Astrocyte (in vitro differentiated cells and primary cell): ENCODE measurements at regions not wholly inside any gene's neighbourhood (a gene's known extent, or its start where the extent isn't known, plus 50 kb on each side); places are given as distances from the start of the nearest gene placed in this dataset.

Experiments
- DNase-seq: peaks from one replicate; pipeline ENCODE4 v3.0.0-alpha.2; 2010; ENCODE audit warnings: low read depth
- FAIRE-seq: peaks from 2 replicates; lab custom pipeline; 2011; peaks lifted over from hg19 to GRCh38; lab: Jason Lieb, UNC
- H2AFZ ChIP-seq: 2 replicates; pipeline ENCODE4 v1.6.0; 2012; ENCODE audit warnings: low read depth, low read length, inconsistent platforms
- H3K27ac ChIP-seq: 2 replicates; pipeline ENCODE4 v1.5.1; 2011; ENCODE audit warnings: low read depth, low read length, inconsistent platforms
- H3K27me3 ChIP-seq: 2 replicates; pipeline ENCODE4 v1.6.0; 2011; ENCODE audit warnings: low read length, inconsistent platforms; ENCODE audit not compliant: insufficient read depth
- H3K36me3 ChIP-seq: 2 replicates; pipeline ENCODE4 v1.5.1; 2011; ENCODE audit warnings: low read length, inconsistent platforms; ENCODE audit not compliant: insufficient read depth
- H3K4me1 ChIP-seq: 2 replicates; pipeline ENCODE4 v1.5.1; 2011; ENCODE audit warnings: low read length, inconsistent platforms; ENCODE audit not compliant: insufficient read depth
- H3K4me2 ChIP-seq: 2 replicates; pipeline ENCODE4 v1.6.0; 2012; ENCODE audit warnings: low read length, inconsistent platforms
- H3K4me3 ChIP-seq: 2 replicates; pipeline ENCODE4 v1.5.1; 2011; ENCODE audit warnings: low read depth, mild to moderate bottlenecking, low read length, inconsistent platforms; ENCODE audit not compliant: insufficient read depth
- H3K79me2 ChIP-seq: 2 replicates; pipeline ENCODE4 v1.6.0; 2012; ENCODE audit warnings: mild to moderate bottlenecking, low read length, inconsistent platforms; ENCODE audit not compliant: insufficient read depth
- H3K9ac ChIP-seq: 2 replicates; pipeline ENCODE4 v1.6.0; 2012; ENCODE audit warnings: mild to moderate bottlenecking, low read length, inconsistent platforms
- H3K9me3 ChIP-seq: 2 replicates; pipeline ENCODE4 v1.5.1; 2012; ENCODE audit warnings: low read depth, mild to moderate bottlenecking, low read length, inconsistent platforms; ENCODE audit not compliant: insufficient read depth
- H4K20me1 ChIP-seq: 2 replicates; pipeline ENCODE4 v1.6.0; 2012; ENCODE audit warnings: low read length, inconsistent platforms; ENCODE audit not compliant: insufficient read depth
- H3K27ac Mint-ChIP-seq: one replicate; pipeline ENCODE4 v1.8.0; 2021; ENCODE audit warnings: mild to moderate bottlenecking, mixed read lengths; ENCODE audit not compliant: unreplicated experiment
- H3K27me3 Mint-ChIP-seq: one replicate; pipeline ENCODE4 v1.8.0; 2021; ENCODE audit warnings: low read depth, mixed read lengths; ENCODE audit not compliant: unreplicated experiment
- H3K36me3 Mint-ChIP-seq: one replicate; pipeline ENCODE4 v1.8.0; 2021; ENCODE audit warnings: low read depth, mixed read lengths; ENCODE audit not compliant: unreplicated experiment
- H3K4me1 Mint-ChIP-seq: one replicate; pipeline ENCODE4 v1.8.0; 2021; ENCODE audit warnings: low read depth, mixed read lengths; ENCODE audit not compliant: unreplicated experiment
- H3K4me3 Mint-ChIP-seq: one replicate; pipeline ENCODE4 v1.8.0; 2021; ENCODE audit warnings: mild to moderate bottlenecking, moderate library complexity, mixed read lengths; ENCODE audit not compliant: unreplicated experiment
- H3K9me3 Mint-ChIP-seq: one replicate; pipeline ENCODE4 v1.8.0; 2021; ENCODE audit warnings: mild to moderate bottlenecking, mixed read lengths; ENCODE audit not compliant: unreplicated experiment
- CTCF ChIP-seq: IDR thresholded peaks from 2 replicates; pipeline ENCODE4 v1.5.1; 2011; ENCODE audit warnings: low read depth, mild to moderate bottlenecking, inconsistent platforms, low read length, moderate library complexity; ENCODE audit not compliant: insufficient read depth
- EZH2 ChIP-seq: IDR thresholded peaks from 2 replicates; pipeline ENCODE4 v1.6.1; 2012; ENCODE audit warnings: mild to moderate bottlenecking, low read length, inconsistent platforms; ENCODE audit not compliant: insufficient read depth

GRCh38 chr1:11340233-11340632 is 67.2 kb downstream of the UBIAD1 start:
- H3K4me3 Mint-ChIP-seq = no peak overlapping the region
- Histone ChIP-seq H4K20me1 (no peaks in the 10 kb centered on the region), H3K9me3 (no peaks in the 10 kb centered on the region), H3K79me2 (no peaks in the 10 kb centered on the region), H3K27ac (no peak overlapping the region), H3K9ac (no peak overlapping the region), H2AFZ (no peak overlapping the region), H3K4me2 (no peak overlapping the region), H3K27me3 (peaks cover 36% of the 10 kb centered on the region), H3K36me3 (no peaks in the 10 kb centered on the region), H3K4me3 (no peak overlapping the region), H3K4me1 (no peaks in the 10 kb centered on the region)
- H3K27me3 Mint-ChIP-seq = peaks cover 37% of the 10 kb centered on the region
- DNase-seq = no peak
- H3K4me1 Mint-ChIP-seq = peaks cover 2% of the 10 kb centered on the region
- H3K9me3 Mint-ChIP-seq = peaks cover 9% of the 10 kb centered on the region
- no peak for FAIRE-seq
- H3K27ac Mint-ChIP-seq = no peak overlapping the region
- H3K36me3 Mint-ChIP-seq = no peaks in the 10 kb centered on the region
- TF ChIP-seq EZH2 (peak; percentile 12), CTCF (no peak)

DNA sequence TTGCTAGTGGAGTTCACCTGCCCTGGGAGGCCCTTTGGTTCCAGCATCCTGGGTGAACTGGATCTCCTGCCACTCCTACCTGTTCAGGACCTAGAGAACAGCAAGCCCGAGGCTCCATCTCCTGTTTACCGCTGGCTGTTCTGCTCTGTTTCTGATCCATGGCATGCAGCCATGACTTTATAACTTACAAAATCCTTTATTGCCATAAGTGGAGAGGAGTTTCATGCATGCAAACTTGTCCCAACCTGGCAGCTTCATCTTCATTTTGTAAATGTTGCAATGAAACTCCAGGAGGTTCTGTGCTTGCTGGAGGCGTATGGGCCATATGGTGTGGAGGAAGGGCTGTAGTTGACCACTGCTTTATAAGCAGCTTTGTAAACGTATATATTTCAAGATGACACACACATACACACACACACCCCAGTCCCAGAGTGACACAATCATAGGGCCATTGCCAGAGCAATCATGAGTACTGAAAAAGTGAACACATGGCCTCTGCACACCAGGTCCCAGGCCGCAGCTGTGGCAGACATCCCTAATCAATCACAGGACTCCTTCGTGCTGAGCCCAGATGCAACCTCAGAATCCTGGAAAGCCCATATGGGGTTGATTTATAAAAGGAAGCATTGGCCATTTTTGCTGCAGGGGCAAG is 69.0 kb downstream of the UBIAD1 start:
- Mint-ChIP-seq H3K36me3 (no peaks in the 10 kb centered on the region), H3K4me1 (peaks cover 2% of the 10 kb centered on the region), H3K27me3 (peaks cover 44% of the 10 kb centered on the region), H3K27ac (no peak overlapping the region), H3K4me3 (no peak overlapping the region), H3K9me3 (peaks cover 13% of the 10 kb centered on the region)
- H3K79me2 ChIP-seq = no peaks in the 10 kb centered on the region
- H2AFZ ChIP-seq = no peak overlapping the region
- H3K9me3 ChIP-seq = no peaks in the 10 kb centered on the region
- no peak overlapping the region for H3K4me2 ChIP-seq
- peaks cover 39% of the 10 kb centered on the region for H3K27me3 ChIP-seq
- H3K27ac ChIP-seq = no peak overlapping the region
- H3K36me3 ChIP-seq = no peaks in the 10 kb centered on the region
- FAIRE-seq (no peak), DNase-seq (no peak)
- no peak for TF ChIP-seq CTCF
- TF ChIP-seq EZH2 = no peak
- H3K4me3 ChIP-seq = no peak overlapping the region
- H3K4me1 ChIP-seq = no peaks in the 10 kb centered on the region
- H3K9ac ChIP-seq = no peak overlapping the region
- no peaks in the 10 kb centered on the region for H4K20me1 ChIP-seq

GRCh38 chr1:11342621-11343032 is 69.6 kb downstream of the UBIAD1 start:
- TF ChIP-seq EZH2 (no peak), CTCF (no peak)
- Mint-ChIP-seq H3K9me3 (peaks cover 13% of the 10 kb centered on the region), H3K4me1 (peaks cover 2% of the 10 kb centered on the region), H3K36me3 (no peaks in the 10 kb centered on the region), H3K27ac (no peak overlapping the region), H3K4me3 (no peak overlapping the region), H3K27me3 (peaks cover 46% of the 10 kb centered on the region)
- DNase-seq (no peak), FAIRE-seq (no peak)
- Histone ChIP-seq H3K36me3 (no peaks in the 10 kb centered on the region), H3K9me3 (no peaks in the 10 kb centered on the region), H3K9ac (no peak overlapping the region), H3K4me2 (no peak overlapping the region), H3K27ac (no peak overlapping the region), H3K4me3 (no peak overlapping the region), H3K4me1 (no peaks in the 10 kb centered on the region), H3K27me3 (peaks cover 39% of the 10 kb centered on the region), H3K79me2 (no peaks in the 10 kb centered on the region), H4K20me1 (no peaks in the 10 kb centered on the region), H2AFZ (no peak overlapping the region)
